ENCODE measurements at regions not wholly inside any gene's neighbourhood (a gene's known extent, or its start where the extent isn't known, plus 50 kb on each side); places are given as distances from the start of the nearest gene placed in this dataset.

GRCh38 chr12:61525331-61525730, 734.9 kb upstream of the USP15 start:
- TF ChIP-seq, protein P1, sequence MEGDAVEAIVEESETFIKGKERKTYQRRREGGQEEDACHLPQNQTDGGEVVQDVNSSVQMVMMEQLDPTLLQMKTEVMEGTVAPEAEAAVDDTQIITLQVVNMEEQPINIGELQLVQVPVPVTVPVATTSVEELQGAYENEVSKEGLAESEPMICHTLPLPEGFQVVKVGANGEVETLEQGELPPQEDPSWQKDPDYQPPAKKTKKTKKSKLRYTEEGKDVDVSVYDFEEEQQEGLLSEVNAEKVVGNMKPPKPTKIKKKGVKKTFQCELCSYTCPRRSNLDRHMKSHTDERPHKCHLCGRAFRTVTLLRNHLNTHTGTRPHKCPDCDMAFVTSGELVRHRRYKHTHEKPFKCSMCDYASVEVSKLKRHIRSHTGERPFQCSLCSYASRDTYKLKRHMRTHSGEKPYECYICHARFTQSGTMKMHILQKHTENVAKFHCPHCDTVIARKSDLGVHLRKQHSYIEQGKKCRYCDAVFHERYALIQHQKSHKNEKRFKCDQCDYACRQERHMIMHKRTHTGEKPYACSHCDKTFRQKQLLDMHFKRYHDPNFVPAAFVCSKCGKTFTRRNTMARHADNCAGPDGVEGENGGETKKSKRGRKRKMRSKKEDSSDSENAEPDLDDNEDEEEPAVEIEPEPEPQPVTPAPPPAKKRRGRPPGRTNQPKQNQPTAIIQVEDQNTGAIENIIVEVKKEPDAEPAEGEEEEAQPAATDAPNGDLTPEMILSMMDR (IDR thresholded peaks at IDR 0.05; ENCODE audit: poor library complexity, severe bottlenecking), result no peak
- TF ChIP-seq EZH2 (IDR thresholded peaks at IDR 0.05; ENCODE audit: borderline replicate concordance, insufficient read depth, low read length, poor library complexity, severe bottlenecking) (no peak), SMC3 (conservative IDR thresholded peaks at IDR 0.05; ENCODE audit: poor library complexity) (no peak), RAD21 (conservative IDR thresholded peaks at IDR 0.05) (no peak)

Data from neural cell (in vitro differentiated cells).